GM12872 (cell line): ENCODE measurements at regions not wholly inside any gene's neighbourhood (a gene's known extent, or its start where the extent isn't known, plus 50 kb on each side); places are given as distances from the start of the nearest gene placed in this dataset.

ENCODE experiments used
- CTCF ChIP-seq: IDR thresholded peaks from 3 replicates; pipeline ENCODE4 v1.5.1; 2011; ENCODE audit warnings: low read depth, mild to moderate bottlenecking, low read length, moderate library complexity; ENCODE audit not compliant: insufficient read depth

GRCh38 chr2:226483745-226484619, 315.6 kb downstream of the IRS1 start:
- no peak for TF ChIP-seq CTCF

GRCh38 chr2:226483143-226483542, 316.5 kb downstream of the IRS1 start:
- TF ChIP-seq CTCF: no peak

- TF ChIP-seq CTCF: no peak
These were observed 321.4 kb downstream of the IRS1 start for GRCh38 chr2:226478109-226478809.

GRCh38 chr2:226477221-226478108, 322.2 kb downstream of the IRS1 start:
- no peak for TF ChIP-seq CTCF

- TF ChIP-seq CTCF: no peak
These were observed 324.0 kb downstream of the IRS1 start for GRCh38 chr2:226475650-226476049.

GRCh38 chr2:226474131-226474530, 325.5 kb downstream of the IRS1 start:
- TF ChIP-seq CTCF: no peak
